GM10266 (cell line): ENCODE measurements at regions not wholly inside any gene's neighbourhood (a gene's known extent, or its start where the extent isn't known, plus 50 kb on each side); places are given as distances from the start of the nearest gene placed in this dataset.

Experiments
- DNase-seq: peaks from one replicate; pipeline ENCODE4 v3.0.0; 2012; ENCODE audit errors: extremely low spot score
- TF ChIP-seq, protein P1 (sequence below): IDR thresholded peaks from 2 replicates; pipeline ENCODE4 v1.5.1; 2012; ENCODE audit warnings: mild to moderate bottlenecking, low read depth; ENCODE audit not compliant: control insufficient read depth, insufficient read depth; ENCODE audit errors: missing control alignments

DNA sequence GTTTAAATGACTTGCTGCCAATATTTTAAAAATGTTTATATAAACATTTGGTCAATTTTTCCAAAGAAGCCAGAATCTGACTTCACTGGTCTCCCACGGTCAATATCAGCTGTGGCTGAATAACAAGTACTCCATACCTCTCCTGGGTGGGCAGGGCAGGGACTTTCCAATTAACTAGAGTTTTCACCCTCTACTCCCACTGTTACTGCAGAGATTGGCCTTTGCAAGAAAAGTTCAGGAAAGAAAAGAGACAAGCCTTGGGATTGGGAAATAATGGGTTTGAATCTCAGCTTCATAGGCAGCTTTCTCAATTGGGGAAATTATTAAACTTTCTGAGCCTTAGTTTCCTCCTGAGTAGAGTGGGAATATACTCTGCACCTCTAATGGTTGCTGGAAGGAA, 236.9 kb downstream of the PRL start:
- TF ChIP-seq, protein P1, sequence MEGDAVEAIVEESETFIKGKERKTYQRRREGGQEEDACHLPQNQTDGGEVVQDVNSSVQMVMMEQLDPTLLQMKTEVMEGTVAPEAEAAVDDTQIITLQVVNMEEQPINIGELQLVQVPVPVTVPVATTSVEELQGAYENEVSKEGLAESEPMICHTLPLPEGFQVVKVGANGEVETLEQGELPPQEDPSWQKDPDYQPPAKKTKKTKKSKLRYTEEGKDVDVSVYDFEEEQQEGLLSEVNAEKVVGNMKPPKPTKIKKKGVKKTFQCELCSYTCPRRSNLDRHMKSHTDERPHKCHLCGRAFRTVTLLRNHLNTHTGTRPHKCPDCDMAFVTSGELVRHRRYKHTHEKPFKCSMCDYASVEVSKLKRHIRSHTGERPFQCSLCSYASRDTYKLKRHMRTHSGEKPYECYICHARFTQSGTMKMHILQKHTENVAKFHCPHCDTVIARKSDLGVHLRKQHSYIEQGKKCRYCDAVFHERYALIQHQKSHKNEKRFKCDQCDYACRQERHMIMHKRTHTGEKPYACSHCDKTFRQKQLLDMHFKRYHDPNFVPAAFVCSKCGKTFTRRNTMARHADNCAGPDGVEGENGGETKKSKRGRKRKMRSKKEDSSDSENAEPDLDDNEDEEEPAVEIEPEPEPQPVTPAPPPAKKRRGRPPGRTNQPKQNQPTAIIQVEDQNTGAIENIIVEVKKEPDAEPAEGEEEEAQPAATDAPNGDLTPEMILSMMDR: no peak
- DNase-seq: no peak

- peak; percentile 5 for DNase-seq
- TF ChIP-seq, protein P1: no peak
Measured at GRCh38 chr6:22062807-22063408, 233.9 kb downstream of the PRL start.

DNA sequence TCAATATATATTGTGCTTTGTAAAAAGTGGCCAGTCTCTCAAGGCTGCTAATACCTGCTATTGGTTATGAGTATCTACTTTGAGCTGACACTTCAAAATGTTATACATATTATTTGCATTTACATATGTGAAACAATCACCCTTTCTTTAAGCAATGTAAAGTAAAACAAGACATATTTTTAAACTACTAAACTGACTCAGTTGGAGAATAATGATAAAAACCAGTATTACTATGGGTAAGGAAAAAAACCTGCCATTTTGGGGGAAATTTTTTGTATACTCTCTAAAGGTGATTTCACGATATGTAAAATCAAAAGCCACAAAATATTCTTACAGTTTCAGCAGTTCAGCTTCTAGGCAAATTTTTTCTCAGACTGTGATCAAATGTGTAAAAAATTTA, 232.3 kb downstream of the PRL start:
- no peak for DNase-seq
- TF ChIP-seq, protein P1: no peak

- TF ChIP-seq, protein P1: no peak
- DNase-seq: no peak
Measured at GRCh38 chr6:22067122-22067521, 229.7 kb downstream of the PRL start.

- DNase-seq: no peak
- TF ChIP-seq, protein P1: no peak
Measured at GRCh38 chr6:22067671-22068070, 229.2 kb downstream of the PRL start.

DNA sequence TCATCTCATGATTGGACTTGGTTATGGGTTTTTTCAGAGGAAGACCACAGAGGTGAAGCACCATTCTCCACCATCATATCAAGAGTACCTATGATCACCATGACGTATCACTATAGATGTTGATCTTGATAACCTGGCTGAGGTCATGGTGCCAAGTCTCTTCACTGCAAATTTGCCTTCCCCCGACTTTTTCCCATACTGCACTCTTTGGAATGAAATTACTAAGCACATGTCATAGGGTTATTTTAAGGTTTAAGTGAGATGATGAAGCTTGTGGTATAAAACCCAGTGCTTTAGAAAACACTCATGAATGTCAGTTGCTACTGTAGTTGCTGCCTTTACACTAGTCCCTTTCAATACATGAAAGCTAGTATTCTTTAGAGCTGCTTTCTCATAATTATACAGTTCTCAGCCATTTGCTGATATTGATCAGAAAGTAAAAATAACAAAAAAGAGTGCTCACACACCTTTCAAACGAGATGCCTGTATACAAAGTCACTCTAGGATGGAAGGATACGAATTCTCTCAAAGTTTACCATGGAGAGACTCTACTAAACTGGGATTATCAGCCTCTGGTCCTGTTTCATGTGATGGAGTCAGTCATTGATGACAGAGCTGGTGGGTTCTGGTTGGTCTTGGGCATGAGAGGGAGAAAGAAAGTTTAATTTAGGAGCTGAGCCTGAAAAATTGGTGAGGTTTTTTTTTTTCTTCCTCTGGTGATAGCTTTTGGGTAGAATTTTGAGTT, 228.1 kb downstream of the PRL start:
- TF ChIP-seq, protein P1: no peak

GRCh38 chr6:22069306-22069800, 227.5 kb downstream of the PRL start:
- TF ChIP-seq, protein P1: no peak
- no peak for DNase-seq

More for the DNA sequence above, 228.1 kb downstream of the PRL start:
- DNase-seq: peak; percentile 4
